ENCODE measurements at regions not wholly inside any gene's neighbourhood (a gene's known extent, or its start where the extent isn't known, plus 50 kb on each side); places are given as distances from the start of the nearest gene placed in this dataset.
A peak's percentile ranks its signal among the peaks of the same experiment; 100 is the strongest.

GRCh38 chr7:121480058-121480457 is 84.0 kb upstream of the FAM3C start:
- H3K27me3 ChIP-seq, result no peaks in the 10 kb centered on the region
- no peaks in the 10 kb centered on the region for H3K36me3 ChIP-seq
- no peaks in the 10 kb centered on the region for H3K9me3 ChIP-seq (replicated peaks)
- peak; percentile 30 to 75 for DNase-seq
- no peak overlapping the region; the same call in 1 of the 2 replicates for H3K27ac ChIP-seq
- H3K4me3 ChIP-seq, result peak overlapping the region; percentile 19
- peaks cover 11% of the 10 kb centered on the region for H3K4me1 ChIP-seq

GRCh38 chr7:121479466-121479865 is 83.4 kb upstream of the FAM3C start:
- H3K4me1 ChIP-seq, result peaks cover 11% of the 10 kb centered on the region
- H3K27me3 ChIP-seq, result no peaks in the 10 kb centered on the region
- no peak overlapping the region for H3K4me3 ChIP-seq
- H3K36me3 ChIP-seq, result no peaks in the 10 kb centered on the region
- no peak overlapping the region for H3K27ac ChIP-seq
- no peak for DNase-seq
- no peaks in the 10 kb centered on the region for H3K9me3 ChIP-seq (replicated peaks)

- Histone ChIP-seq H3K36me3 (no peaks in the 10 kb centered on the region), H3K4me3 (no peak overlapping the region), H3K27ac (no peak overlapping the region), H3K4me1 (peaks cover 5% of the 10 kb centered on the region; the same call in 1 of the 2 replicates), H3K9me3 (replicated peaks) (no peaks in the 10 kb centered on the region), H3K27me3 (no peaks in the 10 kb centered on the region)
- no peak for DNase-seq
These were observed 79.7 kb upstream of the FAM3C start for GRCh38 chr7:121475806-121476205.

GRCh38 chr7:121474301-121474673 is 78.2 kb upstream of the FAM3C start:
- no peaks in the 10 kb centered on the region for H3K27me3 ChIP-seq
- H3K27ac ChIP-seq, result no peak overlapping the region
- H3K36me3 ChIP-seq, result no peaks in the 10 kb centered on the region
- no peak overlapping the region for H3K4me3 ChIP-seq
- no peaks in the 10 kb centered on the region; the same call in 1 of the 2 replicates for H3K4me1 ChIP-seq
- no peak for DNase-seq
- H3K9me3 ChIP-seq (replicated peaks), result no peaks in the 10 kb centered on the region

- no peaks in the 10 kb centered on the region for H3K9me3 ChIP-seq (replicated peaks)
- H3K27ac ChIP-seq, result no peak overlapping the region
- no peaks in the 10 kb centered on the region for H3K27me3 ChIP-seq
- H3K36me3 ChIP-seq, result no peaks in the 10 kb centered on the region
- DNase-seq, result peak in 1 of 2 experiments; percentile 26
- H3K4me3 ChIP-seq, result no peak overlapping the region
- no peaks in the 10 kb centered on the region; the same call in 1 of the 2 replicates for H3K4me1 ChIP-seq
These were observed 77.7 kb upstream of the FAM3C start for GRCh38 chr7:121473645-121474300.

- Histone ChIP-seq H3K36me3 (no peaks in the 10 kb centered on the region), H3K4me3 (no peak overlapping the region), H3K9me3 (replicated peaks) (no peaks in the 10 kb centered on the region), H3K4me1 (no peaks in the 10 kb centered on the region), H3K27me3 (no peaks in the 10 kb centered on the region), H3K27ac (no peak overlapping the region)
- DNase-seq, result no peak
These were observed 70.3 kb upstream of the FAM3C start for GRCh38 chr7:121466455-121466854.

- no peak overlapping the region for H3K27ac ChIP-seq
- no peaks in the 10 kb centered on the region for H3K36me3 ChIP-seq
- DNase-seq, result no peak
- H3K27me3 ChIP-seq, result no peaks in the 10 kb centered on the region
- no peak overlapping the region for H3K4me3 ChIP-seq
- H3K4me1 ChIP-seq, result no peaks in the 10 kb centered on the region
- H3K9me3 ChIP-seq (replicated peaks), result no peaks in the 10 kb centered on the region
These were observed 63.0 kb upstream of the FAM3C start for GRCh38 chr7:121459148-121459547.

- no peaks in the 10 kb centered on the region for H3K9me3 ChIP-seq (replicated peaks)
- no peak for DNase-seq
These were observed 60.8 kb upstream of the FAM3C start for GRCh38 chr7:121456785-121457359.

GRCh38 chr7:121456015-121456414 is 59.9 kb upstream of the FAM3C start:
- H3K27ac ChIP-seq, result no peak overlapping the region
- no peak overlapping the region for H3K4me3 ChIP-seq
- no peaks in the 10 kb centered on the region for H3K4me1 ChIP-seq
- no peaks in the 10 kb centered on the region for H3K27me3 ChIP-seq
- no peaks in the 10 kb centered on the region for H3K9me3 ChIP-seq (replicated peaks)
- no peaks in the 10 kb centered on the region for H3K36me3 ChIP-seq
- DNase-seq, result no peak

More at GRCh38 chr7:121456785-121457359, 60.8 kb upstream of the FAM3C start:
- H3K4me1 ChIP-seq, result no peaks in the 10 kb centered on the region
- no peak overlapping the region for H3K4me3 ChIP-seq
- H3K36me3 ChIP-seq, result no peaks in the 10 kb centered on the region
- H3K27me3 ChIP-seq, result no peaks in the 10 kb centered on the region
- no peak overlapping the region for H3K27ac ChIP-seq

GRCh38 chr7:121452389-121452788 is 56.3 kb upstream of the FAM3C start:
- Histone ChIP-seq H3K4me1 (no peaks in the 10 kb centered on the region), H3K9me3 (replicated peaks) (no peaks in the 10 kb centered on the region), H3K27ac (no peak overlapping the region), H3K4me3 (no peak overlapping the region), H3K36me3 (no peaks in the 10 kb centered on the region), H3K27me3 (no peaks in the 10 kb centered on the region)
- DNase-seq, result no peak

GRCh38 chr7:121451367-121452094 is 55.4 kb upstream of the FAM3C start:
- H3K36me3 ChIP-seq, result no peaks in the 10 kb centered on the region
- H3K27ac ChIP-seq, result no peak overlapping the region

GRCh38 chr7:121450631-121451198 is 54.6 kb upstream of the FAM3C start:
- no peak for DNase-seq
- Histone ChIP-seq H3K27me3 (no peaks in the 10 kb centered on the region), H3K9me3 (replicated peaks) (no peaks in the 10 kb centered on the region), H3K4me3 (no peak overlapping the region), H3K36me3 (no peaks in the 10 kb centered on the region), H3K27ac (no peak overlapping the region), H3K4me1 (no peaks in the 10 kb centered on the region)

More at GRCh38 chr7:121451367-121452094, 55.4 kb upstream of the FAM3C start:
- no peak overlapping the region for H3K4me3 ChIP-seq
- no peaks in the 10 kb centered on the region for H3K9me3 ChIP-seq (replicated peaks)
- no peaks in the 10 kb centered on the region for H3K4me1 ChIP-seq
- no peaks in the 10 kb centered on the region for H3K27me3 ChIP-seq
- no peak for DNase-seq

GRCh38 chr7:121449735-121450240 is 53.7 kb upstream of the FAM3C start:
- Histone ChIP-seq H3K27ac (no peak overlapping the region), H3K9me3 (replicated peaks) (no peaks in the 10 kb centered on the region), H3K36me3 (no peaks in the 10 kb centered on the region), H3K4me3 (no peak overlapping the region), H3K27me3 (no peaks in the 10 kb centered on the region), H3K4me1 (no peaks in the 10 kb centered on the region)
- DNase-seq, result no peak

- H3K9me3 ChIP-seq (replicated peaks), result no peaks in the 10 kb centered on the region
- no peaks in the 10 kb centered on the region for H3K4me1 ChIP-seq
- no peaks in the 10 kb centered on the region for H3K27me3 ChIP-seq
- H3K27ac ChIP-seq, result no peak overlapping the region
- H3K4me3 ChIP-seq, result no peak overlapping the region
- no peaks in the 10 kb centered on the region for H3K36me3 ChIP-seq
- DNase-seq, result no peak
These were observed 53.2 kb upstream of the FAM3C start for GRCh38 chr7:121449329-121449728.

GRCh38 chr7:121448429-121448828 is 52.3 kb upstream of the FAM3C start:
- no peak for DNase-seq
- Histone ChIP-seq H3K4me1 (no peaks in the 10 kb centered on the region), H3K27me3 (no peaks in the 10 kb centered on the region), H3K27ac (no peak overlapping the region), H3K9me3 (replicated peaks) (no peaks in the 10 kb centered on the region), H3K36me3 (no peaks in the 10 kb centered on the region), H3K4me3 (no peak overlapping the region)

All from SJCRH30 (cell line).